ENCODE measurements at regions not wholly inside any gene's neighbourhood (a gene's known extent, or its start where the extent isn't known, plus 50 kb on each side); places are given as distances from the start of the nearest gene placed in this dataset.
"Not testable (repeated sequence)": the region's sequence is repeated elsewhere in the genome, so short reads cannot be mapped to it uniquely, and the experiment has no call there.

DNA sequence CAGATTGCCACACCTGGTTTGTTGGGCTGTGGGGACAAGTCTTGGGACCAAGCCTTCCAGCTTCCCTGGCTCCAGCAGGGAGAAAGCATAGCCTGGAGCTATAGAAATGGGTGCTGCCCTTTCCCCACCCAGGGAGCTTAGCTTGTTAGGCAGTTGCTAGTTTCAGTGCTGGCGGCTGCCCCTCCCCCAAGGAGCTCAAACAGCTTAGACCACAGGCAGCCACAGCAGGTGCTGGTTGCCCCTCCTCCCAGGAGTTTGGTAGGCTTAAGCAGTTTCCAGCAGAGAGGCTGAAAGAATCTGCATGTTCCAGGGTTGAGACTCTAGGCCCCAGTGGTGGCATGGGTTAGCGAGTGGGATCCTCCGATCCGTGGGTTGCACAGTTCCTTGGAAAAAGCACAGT is 889.7 kb downstream of the IGSF11 start:
- intact Hi-C loops (cut with micrococcal nuclease), result no loop called here
- Histone ChIP-seq H3K27me3 (ENCODE audit: low read depth) (no peaks in the 10 kb centered on the region), H3K9me3 (replicated peaks) (peaks cover 21% of the 10 kb centered on the region), H3K4me1 (no peaks in the 10 kb centered on the region), H3K27ac (replicated peaks) (no peak overlapping the region), H3K36me3 (no peaks in the 10 kb centered on the region), H3K4me3 (no peak overlapping the region)
- no peak for DNase-seq
- TF ChIP-seq, protein P1, sequence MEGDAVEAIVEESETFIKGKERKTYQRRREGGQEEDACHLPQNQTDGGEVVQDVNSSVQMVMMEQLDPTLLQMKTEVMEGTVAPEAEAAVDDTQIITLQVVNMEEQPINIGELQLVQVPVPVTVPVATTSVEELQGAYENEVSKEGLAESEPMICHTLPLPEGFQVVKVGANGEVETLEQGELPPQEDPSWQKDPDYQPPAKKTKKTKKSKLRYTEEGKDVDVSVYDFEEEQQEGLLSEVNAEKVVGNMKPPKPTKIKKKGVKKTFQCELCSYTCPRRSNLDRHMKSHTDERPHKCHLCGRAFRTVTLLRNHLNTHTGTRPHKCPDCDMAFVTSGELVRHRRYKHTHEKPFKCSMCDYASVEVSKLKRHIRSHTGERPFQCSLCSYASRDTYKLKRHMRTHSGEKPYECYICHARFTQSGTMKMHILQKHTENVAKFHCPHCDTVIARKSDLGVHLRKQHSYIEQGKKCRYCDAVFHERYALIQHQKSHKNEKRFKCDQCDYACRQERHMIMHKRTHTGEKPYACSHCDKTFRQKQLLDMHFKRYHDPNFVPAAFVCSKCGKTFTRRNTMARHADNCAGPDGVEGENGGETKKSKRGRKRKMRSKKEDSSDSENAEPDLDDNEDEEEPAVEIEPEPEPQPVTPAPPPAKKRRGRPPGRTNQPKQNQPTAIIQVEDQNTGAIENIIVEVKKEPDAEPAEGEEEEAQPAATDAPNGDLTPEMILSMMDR (IDR thresholded peaks at IDR 0.05; ENCODE audit: borderline replicate concordance), result no peak

DNA sequence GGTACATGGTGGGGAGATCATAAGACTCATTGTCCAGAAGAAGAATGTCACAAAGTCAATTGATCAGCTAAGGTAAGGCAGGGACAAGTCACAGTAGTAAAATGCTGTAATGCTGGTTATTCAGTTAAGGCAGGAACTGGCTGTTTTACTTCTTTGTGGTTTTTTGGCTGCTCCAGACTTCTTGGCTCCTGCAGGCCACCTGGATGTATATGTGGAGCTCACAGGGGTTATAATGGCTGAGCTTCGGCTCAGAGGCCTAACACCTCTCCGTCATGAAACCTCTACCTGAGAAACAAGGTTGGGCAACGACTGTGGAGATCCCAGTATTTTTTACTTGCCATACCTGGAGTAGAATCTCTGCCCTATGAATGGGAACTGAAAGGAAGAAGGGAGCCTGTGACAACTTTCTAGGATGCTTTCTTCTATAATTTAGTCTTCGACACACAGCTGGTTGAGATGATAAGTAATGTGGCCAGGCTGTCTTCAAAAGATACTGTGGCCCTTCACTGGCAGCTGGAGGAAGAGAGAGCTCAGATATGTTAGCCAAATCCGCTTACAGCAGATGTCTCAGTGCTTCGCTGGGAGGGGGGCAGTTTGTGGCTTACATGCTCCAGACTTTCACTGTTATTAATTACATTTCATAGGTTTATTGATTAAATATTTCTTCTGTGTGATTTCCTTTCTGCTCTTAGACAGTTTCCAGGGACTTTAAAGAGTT is 887.8 kb downstream of the IGSF11 start:
- TF ChIP-seq, protein P1 (IDR thresholded peaks at IDR 0.05; ENCODE audit: borderline replicate concordance), result no peak
- Histone ChIP-seq H3K9me3 (replicated peaks) (peaks cover 34% of the 10 kb centered on the region), H3K4me3 (no peak overlapping the region), H3K4me1 (no peaks in the 10 kb centered on the region), H3K36me3 (no peaks in the 10 kb centered on the region), H3K27me3 (ENCODE audit: low read depth) (no peaks in the 10 kb centered on the region), H3K27ac (replicated peaks) (no peak overlapping the region)
- DNase-seq, result no peak
- intact Hi-C loops (cut with micrococcal nuclease), result no loop called here

DNA sequence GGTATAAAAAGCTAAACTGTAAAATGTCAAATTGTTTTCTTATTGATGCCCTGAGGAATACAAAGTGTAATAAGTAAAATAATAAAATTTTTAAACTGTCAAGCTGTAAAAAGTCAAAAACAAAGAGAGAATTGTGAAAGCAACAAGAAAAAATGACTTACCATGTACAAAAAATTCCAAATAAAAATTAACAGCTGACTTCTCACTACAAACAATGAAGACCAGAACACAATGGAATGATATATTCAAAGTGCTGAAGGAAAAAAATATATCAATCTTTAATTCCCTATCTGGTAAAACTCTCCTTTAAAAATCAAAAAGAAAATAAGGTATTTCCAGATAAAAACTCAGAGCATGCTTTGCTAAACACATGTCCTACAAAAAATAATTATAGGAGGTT is 883.5 kb downstream of the IGSF11 start:
- intact Hi-C loops (cut with micrococcal nuclease), result no loop called here
- peaks cover 32% of the 10 kb centered on the region for H3K9me3 ChIP-seq (replicated peaks)
- TF ChIP-seq, protein P1 (IDR thresholded peaks at IDR 0.05; ENCODE audit: borderline replicate concordance), result no peak
- no peak overlapping the region for H3K27ac ChIP-seq (replicated peaks)
- no peak for DNase-seq
- no peaks in the 10 kb centered on the region for H3K4me1 ChIP-seq
- H3K36me3 ChIP-seq, result no peaks in the 10 kb centered on the region
- no peak overlapping the region for H3K4me3 ChIP-seq
- no peaks in the 10 kb centered on the region for H3K27me3 ChIP-seq (ENCODE audit: low read depth)

DNA sequence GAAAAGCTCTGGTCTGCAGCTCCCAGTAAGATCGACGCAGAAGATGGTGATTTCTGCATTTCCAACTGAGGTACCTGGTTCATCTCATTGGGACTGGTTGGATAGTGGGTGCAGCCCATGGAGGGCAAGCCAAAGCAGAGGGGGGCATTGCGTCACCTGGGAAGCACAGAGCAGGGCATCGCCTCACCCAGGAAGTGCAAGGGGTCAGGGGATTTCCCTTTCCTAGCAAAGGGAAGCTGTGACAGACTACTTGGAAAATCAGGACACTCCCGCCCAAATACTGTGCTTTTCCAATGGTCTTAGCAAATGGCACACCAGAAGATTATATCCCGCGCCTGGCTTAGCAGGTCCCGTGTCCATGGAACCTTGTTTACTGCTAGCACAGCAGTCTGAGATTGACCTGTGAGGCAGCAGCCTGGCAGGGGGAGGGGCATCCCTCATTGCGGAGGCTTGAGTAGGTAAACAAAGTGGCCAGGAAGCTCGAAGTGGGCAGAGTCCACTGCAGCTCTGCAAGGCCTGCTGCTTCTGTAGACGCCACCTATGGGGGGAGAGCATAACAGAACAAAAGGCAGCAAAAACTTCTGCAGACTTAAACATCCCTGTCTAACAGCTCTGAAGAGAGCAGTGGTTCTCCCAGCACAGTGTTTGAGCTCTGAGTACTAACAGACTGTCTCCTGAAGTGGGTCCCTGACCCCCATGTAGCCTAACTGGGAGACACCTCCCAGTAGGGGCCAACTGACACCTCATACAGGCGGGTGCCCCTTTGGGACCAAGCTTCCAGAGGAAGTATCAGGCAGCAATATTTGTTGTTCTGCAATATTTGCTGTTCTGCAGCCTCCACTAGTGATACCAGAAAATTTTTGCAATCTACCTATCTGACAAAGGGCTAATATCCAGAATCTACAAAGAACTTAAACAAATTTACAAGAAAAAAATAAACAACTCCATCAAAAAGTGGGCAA is 871.7 kb downstream of the IGSF11 start:
- H3K36me3 ChIP-seq; intact Hi-C loops (cut with micrococcal nuclease); H3K4me3 ChIP-seq; DNase-seq; H3K27ac ChIP-seq (replicated peaks); H3K27me3 ChIP-seq (ENCODE audit: low read depth); H3K4me1 ChIP-seq: not testable (repeated sequence)
- H3K9me3 ChIP-seq (replicated peaks), result peaks cover 28% of the 10 kb centered on the region

DNA sequence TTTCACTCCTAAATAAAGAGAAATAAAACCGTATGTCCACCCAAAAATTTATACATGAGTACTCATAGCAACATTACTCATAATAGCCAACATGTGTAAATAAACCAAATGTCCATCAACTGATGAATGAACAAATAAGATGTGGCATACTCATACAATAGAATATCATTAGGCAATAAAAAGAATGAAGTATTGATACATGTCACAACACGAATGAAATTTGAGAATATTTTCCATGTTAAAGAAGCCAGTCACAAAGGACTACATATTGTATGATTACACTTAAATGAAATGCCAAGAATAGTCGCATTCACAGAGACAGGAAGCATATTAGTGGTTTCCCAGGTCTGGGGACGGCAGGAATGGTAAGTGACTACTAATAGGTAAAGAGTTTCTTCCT is 869.2 kb downstream of the IGSF11 start:
- Histone ChIP-seq H3K4me3 (no peak overlapping the region), H3K4me1 (no peaks in the 10 kb centered on the region), H3K27me3 (ENCODE audit: low read depth) (no peaks in the 10 kb centered on the region), H3K36me3 (no peaks in the 10 kb centered on the region), H3K27ac (replicated peaks) (no peak overlapping the region), H3K9me3 (replicated peaks) (peaks cover 28% of the 10 kb centered on the region)
- DNase-seq, result no peak
- intact Hi-C loops (cut with micrococcal nuclease), result no loop called here
- TF ChIP-seq, protein P1 (IDR thresholded peaks at IDR 0.05; ENCODE audit: borderline replicate concordance), result no peak

DNA sequence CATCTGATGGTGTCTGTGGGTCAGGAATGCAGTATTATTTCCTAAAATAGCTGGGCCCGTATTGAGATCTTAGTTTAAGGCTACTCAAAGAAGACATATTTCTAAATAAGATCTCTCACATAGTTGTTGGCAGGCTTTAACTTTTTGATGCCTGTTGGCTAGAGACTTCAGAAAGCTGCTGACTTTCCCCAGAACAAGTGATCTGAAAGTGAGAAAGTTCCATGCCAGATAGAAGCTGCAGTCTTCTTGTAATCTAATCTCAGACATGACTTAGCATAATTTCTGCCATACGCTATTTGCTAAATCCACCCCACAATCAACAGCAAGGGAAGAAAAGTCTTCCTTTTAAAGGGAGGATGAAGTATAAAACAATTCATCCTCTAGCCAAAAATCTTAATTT is 867.1 kb downstream of the IGSF11 start:
- no peak overlapping the region for H3K4me3 ChIP-seq
- no peaks in the 10 kb centered on the region for H3K4me1 ChIP-seq
- no peaks in the 10 kb centered on the region for H3K36me3 ChIP-seq
- H3K9me3 ChIP-seq (replicated peaks), result peaks cover 31% of the 10 kb centered on the region
- H3K27me3 ChIP-seq (ENCODE audit: low read depth), result no peaks in the 10 kb centered on the region
- TF ChIP-seq, protein P1 (IDR thresholded peaks at IDR 0.05; ENCODE audit: borderline replicate concordance), result no peak
- no peak for DNase-seq
- intact Hi-C loops (cut with micrococcal nuclease), result no loop called here
- no peak overlapping the region for H3K27ac ChIP-seq (replicated peaks)
